B cell (primary cell): ENCODE measurements at regions not wholly inside any gene's neighbourhood (a gene's known extent, or its start where the extent isn't known, plus 50 kb on each side); places are given as distances from the start of the nearest gene placed in this dataset.

Experiments used
- EZH2 ChIP-seq: IDR thresholded peaks from 2 replicates; pipeline ENCODE4 v1.6.1; 2012; ENCODE audit warnings: borderline replicate concordance, low read depth, mild to moderate bottlenecking, moderate library complexity, low read length; ENCODE audit not compliant: insufficient read depth, poor library complexity, severe bottlenecking
- TF ChIP-seq, protein P1 (sequence below): fragments of 200-600 bp; IDR thresholded peaks from one replicate; pipeline ENCODE4 v1.8.0; 2022; ENCODE audit warnings: antibody characterized with exemption, mild to moderate bottlenecking

GRCh38 chr2:43074592-43075053 is 151.8 kb downstream of the ZFP36L2 start:
- no peak for TF ChIP-seq EZH2
- TF ChIP-seq, protein P1, sequence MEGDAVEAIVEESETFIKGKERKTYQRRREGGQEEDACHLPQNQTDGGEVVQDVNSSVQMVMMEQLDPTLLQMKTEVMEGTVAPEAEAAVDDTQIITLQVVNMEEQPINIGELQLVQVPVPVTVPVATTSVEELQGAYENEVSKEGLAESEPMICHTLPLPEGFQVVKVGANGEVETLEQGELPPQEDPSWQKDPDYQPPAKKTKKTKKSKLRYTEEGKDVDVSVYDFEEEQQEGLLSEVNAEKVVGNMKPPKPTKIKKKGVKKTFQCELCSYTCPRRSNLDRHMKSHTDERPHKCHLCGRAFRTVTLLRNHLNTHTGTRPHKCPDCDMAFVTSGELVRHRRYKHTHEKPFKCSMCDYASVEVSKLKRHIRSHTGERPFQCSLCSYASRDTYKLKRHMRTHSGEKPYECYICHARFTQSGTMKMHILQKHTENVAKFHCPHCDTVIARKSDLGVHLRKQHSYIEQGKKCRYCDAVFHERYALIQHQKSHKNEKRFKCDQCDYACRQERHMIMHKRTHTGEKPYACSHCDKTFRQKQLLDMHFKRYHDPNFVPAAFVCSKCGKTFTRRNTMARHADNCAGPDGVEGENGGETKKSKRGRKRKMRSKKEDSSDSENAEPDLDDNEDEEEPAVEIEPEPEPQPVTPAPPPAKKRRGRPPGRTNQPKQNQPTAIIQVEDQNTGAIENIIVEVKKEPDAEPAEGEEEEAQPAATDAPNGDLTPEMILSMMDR: no peak
